ENCODE measurements at regions not wholly inside any gene's neighbourhood (a gene's known extent, or its start where the extent isn't known, plus 50 kb on each side); places are given as distances from the start of the nearest gene placed in this dataset.
"Not testable (repeated sequence)": the region's sequence is repeated elsewhere in the genome, so short reads cannot be mapped to it uniquely, and the experiment has no call there.

DNA sequence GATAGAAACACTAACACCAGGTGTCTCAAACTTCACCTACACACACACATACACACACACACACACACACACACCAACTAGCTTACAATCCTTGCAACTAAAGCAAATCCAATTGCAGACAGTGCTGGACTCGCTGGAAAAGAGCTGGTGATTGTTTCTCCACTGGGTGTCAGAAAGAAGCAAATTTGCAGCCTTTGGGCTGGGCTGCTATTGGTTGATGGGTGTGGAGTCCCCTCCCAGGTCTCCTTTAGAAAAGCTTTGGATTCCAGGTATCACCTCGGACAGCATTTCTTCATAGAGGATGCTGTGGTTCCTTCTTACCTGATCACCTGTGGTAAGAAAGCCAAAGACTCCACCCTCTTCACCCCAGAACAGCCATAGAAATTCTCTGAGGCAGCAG is 307.5 kb downstream of the SPATA31A6 start:
- TF ChIP-seq, protein P1, sequence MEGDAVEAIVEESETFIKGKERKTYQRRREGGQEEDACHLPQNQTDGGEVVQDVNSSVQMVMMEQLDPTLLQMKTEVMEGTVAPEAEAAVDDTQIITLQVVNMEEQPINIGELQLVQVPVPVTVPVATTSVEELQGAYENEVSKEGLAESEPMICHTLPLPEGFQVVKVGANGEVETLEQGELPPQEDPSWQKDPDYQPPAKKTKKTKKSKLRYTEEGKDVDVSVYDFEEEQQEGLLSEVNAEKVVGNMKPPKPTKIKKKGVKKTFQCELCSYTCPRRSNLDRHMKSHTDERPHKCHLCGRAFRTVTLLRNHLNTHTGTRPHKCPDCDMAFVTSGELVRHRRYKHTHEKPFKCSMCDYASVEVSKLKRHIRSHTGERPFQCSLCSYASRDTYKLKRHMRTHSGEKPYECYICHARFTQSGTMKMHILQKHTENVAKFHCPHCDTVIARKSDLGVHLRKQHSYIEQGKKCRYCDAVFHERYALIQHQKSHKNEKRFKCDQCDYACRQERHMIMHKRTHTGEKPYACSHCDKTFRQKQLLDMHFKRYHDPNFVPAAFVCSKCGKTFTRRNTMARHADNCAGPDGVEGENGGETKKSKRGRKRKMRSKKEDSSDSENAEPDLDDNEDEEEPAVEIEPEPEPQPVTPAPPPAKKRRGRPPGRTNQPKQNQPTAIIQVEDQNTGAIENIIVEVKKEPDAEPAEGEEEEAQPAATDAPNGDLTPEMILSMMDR (IDR thresholded peaks at IDR 0.05), result not testable (repeated sequence)
- TF ChIP-seq POLR2A, POLR2AphosphoS5 (IDR thresholded peaks at IDR 0.05): not testable (repeated sequence)
